HG02852 (cell line): ENCODE measurements at regions not wholly inside any gene's neighbourhood (a gene's known extent, or its start where the extent isn't known, plus 50 kb on each side); places are given as distances from the start of the nearest gene placed in this dataset.

Experiments
- ATAC-seq: cut with Tn5 transposase; IDR thresholded peaks from one replicate; pipeline ENCODE4 v1.9.1; 2021; ENCODE audit warnings: mild to moderate bottlenecking, moderate library complexity; ENCODE audit not compliant: unreplicated experiment

GRCh38 chr2:41990688-41991087 lies 57.1 kb upstream of the PKDCC start:
- no peak for ATAC-seq

DNA sequence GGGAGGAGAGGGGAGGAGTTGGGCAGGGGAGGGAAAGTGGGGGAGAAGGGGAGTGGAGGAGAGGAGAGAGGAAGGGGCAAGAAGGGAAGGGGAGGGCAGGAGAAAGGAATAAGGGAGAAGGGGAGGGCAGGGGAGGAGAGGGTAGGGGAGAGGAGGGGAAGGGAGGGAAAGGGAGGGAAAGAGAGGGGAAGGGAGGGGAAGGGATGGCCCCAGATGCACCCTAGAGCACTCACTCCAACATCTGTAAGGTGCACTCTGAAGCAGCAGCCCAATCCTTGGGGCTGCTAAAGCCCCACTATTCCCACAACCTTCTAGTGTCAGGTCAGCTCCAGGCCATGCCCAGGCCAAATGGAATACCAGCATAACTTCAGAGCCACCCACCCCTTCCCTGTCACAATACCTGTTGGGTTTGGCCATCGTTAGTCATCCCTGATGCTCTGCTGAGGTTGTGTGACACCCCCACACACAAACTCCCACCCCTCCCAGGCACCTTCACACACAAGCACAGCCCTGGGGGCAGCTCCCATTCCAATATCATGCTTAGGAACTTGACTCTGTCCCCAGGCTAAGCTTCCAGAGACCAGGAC lies 55.7 kb upstream of the PKDCC start:
- no peak for ATAC-seq

- no peak for ATAC-seq
Measured at GRCh38 chr2:41992671-41993434, 55.0 kb upstream of the PKDCC start.

GRCh38 chr2:41993435-41993925 lies 54.3 kb upstream of the PKDCC start:
- ATAC-seq, result no peak

DNA sequence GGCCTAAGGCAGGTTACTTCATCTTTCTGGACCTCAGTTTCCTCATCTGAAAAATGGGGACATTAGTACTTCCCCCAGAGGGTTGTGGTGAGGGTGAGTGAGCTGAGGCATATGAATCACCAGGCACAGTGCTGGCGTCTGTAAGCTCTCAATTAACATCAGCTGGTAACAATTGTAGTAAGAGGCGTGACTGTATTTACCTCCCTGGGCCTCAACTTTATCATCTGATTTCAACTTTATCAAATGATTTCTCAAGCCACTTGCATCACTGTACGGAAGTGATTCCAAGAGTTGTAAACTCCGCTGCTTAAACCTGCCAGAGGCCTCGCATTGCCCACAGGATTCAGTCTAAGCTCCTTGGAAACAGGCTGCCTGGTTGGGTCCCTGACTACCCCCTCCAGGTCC lies 53.6 kb upstream of the PKDCC start:
- ATAC-seq, result no peak

DNA sequence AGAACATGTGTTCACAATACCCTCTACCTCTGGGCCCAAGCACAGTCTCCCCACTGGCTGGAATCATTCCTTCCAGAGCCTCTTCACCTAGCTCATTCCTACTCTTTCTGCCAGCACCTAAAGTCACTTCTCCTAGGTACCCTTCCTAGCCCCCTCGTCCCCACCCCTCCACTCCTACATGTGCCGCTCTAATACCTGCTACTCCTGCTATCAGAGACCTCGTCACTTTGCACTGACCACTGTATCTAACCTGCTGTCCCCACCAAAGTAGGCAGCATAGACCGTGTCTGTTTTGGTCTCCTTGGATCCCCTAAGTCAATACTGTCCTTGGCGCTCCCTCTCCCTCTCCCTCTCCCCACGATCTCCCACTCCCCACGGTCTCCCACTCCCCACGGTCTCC lies 53.2 kb upstream of the PKDCC start:
- no peak for ATAC-seq

- no peak for ATAC-seq
Measured at GRCh38 chr2:41997561-41997960, 50.3 kb upstream of the PKDCC start.
